T-cell (primary cell): ENCODE measurements at regions not wholly inside any gene's neighbourhood (a gene's known extent, or its start where the extent isn't known, plus 50 kb on each side); places are given as distances from the start of the nearest gene placed in this dataset.
A peak's percentile ranks its signal among the peaks of the same experiment; 100 is the strongest.
"Not testable (repeated sequence)": the region's sequence is repeated elsewhere in the genome, so short reads cannot be mapped to it uniquely, and the experiment has no call there.

ENCODE experiments used
- ATAC-seq, 4 experiments: fragments of 200-7000 bp in 3 of 4; fragments of 150-1000 bp in 1 of 4; cut with Tn5 transposase; replicated peaks in 1 of 4; 1 replicate in 3 of 4; 2 replicates in 1 of 4; pipeline ENCODE4 v1.10.0; 2021; ENCODE audit warnings: moderate library complexity in 3 of 4, mild to moderate bottlenecking in 2 of 4, moderate number of reproducible peaks in 1 of 4
- CTCF ChIA-PET, 2 donors: fragments of 300-600 bp; sonication (Branson Sonifier 250); formaldehyde crosslinking; loops; one replicate each; lab custom pipeline; 2022; ENCODE audit warnings: antibody characterized with exemption in 2 of 2; lab: Charles Lee
- POLR2A ChIA-PET, 2 donors: fragments of 300-600 bp; sonication (Branson Sonifier 250); formaldehyde crosslinking; loops; one replicate each; lab custom pipeline; 2022; ENCODE audit warnings: antibody characterized with exemption in 2 of 2; lab: Charles Lee
- DNase-seq, 35 experiments: peaks; one replicate each; pipeline versions ENCODE4 v3.0.0 to v3.0.0-alpha.2; 2013 to 2023
- H3K27ac ChIP-seq: one replicate; pipeline ENCODE4 v1.5.1; 2013; ENCODE audit warnings: low read length
- H3K27me3 ChIP-seq, 2 experiments: replicated peaks in 1 of 2; 1 replicate in 1 of 2; 2 replicates in 1 of 2; pipeline versions ENCODE4 v1.6.1 to v1.7.0; 2013; ENCODE audit warnings: low read length in 1 of 2, mixed read lengths in 1 of 2; ENCODE audit not compliant: control insufficient read depth in 2 of 2, insufficient read depth in 2 of 2; ENCODE audit errors: extremely low read depth in 1 of 2
- H3K36me3 ChIP-seq, 2 donors: 1 replicate in 1 of 2; 2 replicates in 1 of 2; pipeline versions ENCODE4 v1.6.1 to v1.7.0; 2013; ENCODE audit warnings: low read length in 1 of 2; ENCODE audit not compliant: control insufficient read depth in 2 of 2, insufficient read depth in 1 of 2; ENCODE audit errors: extremely low read depth in 1 of 2
- H3K4me1 ChIP-seq, 2 experiments: 1 replicate in 1 of 2; 2 replicates in 1 of 2; pipeline versions ENCODE4 v1.6.1 to v1.7.0; 2013; ENCODE audit warnings: low read length in 2 of 2, mixed read lengths in 1 of 2; ENCODE audit not compliant: insufficient read depth in 2 of 2, control insufficient read depth in 1 of 2; ENCODE audit errors: extremely low read depth in 1 of 2
- H3K4me3 ChIP-seq, 2 donors: 1 replicate in 1 of 2; 2 replicates in 1 of 2; pipeline versions ENCODE4 v1.5.1 to v1.7.0; 2013; ENCODE audit warnings: mild to moderate bottlenecking in 2 of 2, low read length in 1 of 2, moderate library complexity in 1 of 2; ENCODE audit not compliant: control insufficient read depth in 1 of 2; ENCODE audit errors: extremely low read depth in 1 of 2
- H3K9me3 ChIP-seq: 2 replicates; pipeline ENCODE4 v1.7.0; 2013
- H3K27ac Mint-ChIP-seq, 2 donors: one replicate each; pipeline ENCODE4 v1.8.0; 2020 to 2021; ENCODE audit warnings: mild to moderate bottlenecking in 2 of 2, mixed read lengths in 2 of 2
- H3K27me3 Mint-ChIP-seq, 2 donors: one replicate each; pipeline ENCODE4 v1.8.0; 2021 to 2022; ENCODE audit warnings: mixed read lengths in 2 of 2
- H3K36me3 Mint-ChIP-seq: one replicate; pipeline ENCODE4 v1.8.0; 2021; ENCODE audit warnings: mixed read lengths
- H3K4me1 Mint-ChIP-seq, 3 donors: one replicate each; pipeline ENCODE4 v1.8.0; 2020 to 2022; ENCODE audit warnings: mixed read lengths in 3 of 3, mild to moderate bottlenecking in 1 of 3
- H3K4me3 Mint-ChIP-seq, 3 donors: one replicate each; pipeline ENCODE4 v1.8.0; 2020 to 2022; ENCODE audit warnings: mild to moderate bottlenecking in 3 of 3, mixed read lengths in 3 of 3, moderate library complexity in 3 of 3
- H3K9me3 Mint-ChIP-seq, 3 donors: one replicate each; pipeline ENCODE4 v1.8.0; 2020 to 2022; ENCODE audit warnings: mixed read lengths in 3 of 3
- WGBS: methylation state at CpG from one replicate; pipeline ENCODE4 v1.1.5; 2013; ENCODE audit warnings: missing lambda C conversion rate; ENCODE audit not compliant: insufficient coverage; 5-methylcytosine and 5-hydroxymethylcytosine counted together

DNA sequence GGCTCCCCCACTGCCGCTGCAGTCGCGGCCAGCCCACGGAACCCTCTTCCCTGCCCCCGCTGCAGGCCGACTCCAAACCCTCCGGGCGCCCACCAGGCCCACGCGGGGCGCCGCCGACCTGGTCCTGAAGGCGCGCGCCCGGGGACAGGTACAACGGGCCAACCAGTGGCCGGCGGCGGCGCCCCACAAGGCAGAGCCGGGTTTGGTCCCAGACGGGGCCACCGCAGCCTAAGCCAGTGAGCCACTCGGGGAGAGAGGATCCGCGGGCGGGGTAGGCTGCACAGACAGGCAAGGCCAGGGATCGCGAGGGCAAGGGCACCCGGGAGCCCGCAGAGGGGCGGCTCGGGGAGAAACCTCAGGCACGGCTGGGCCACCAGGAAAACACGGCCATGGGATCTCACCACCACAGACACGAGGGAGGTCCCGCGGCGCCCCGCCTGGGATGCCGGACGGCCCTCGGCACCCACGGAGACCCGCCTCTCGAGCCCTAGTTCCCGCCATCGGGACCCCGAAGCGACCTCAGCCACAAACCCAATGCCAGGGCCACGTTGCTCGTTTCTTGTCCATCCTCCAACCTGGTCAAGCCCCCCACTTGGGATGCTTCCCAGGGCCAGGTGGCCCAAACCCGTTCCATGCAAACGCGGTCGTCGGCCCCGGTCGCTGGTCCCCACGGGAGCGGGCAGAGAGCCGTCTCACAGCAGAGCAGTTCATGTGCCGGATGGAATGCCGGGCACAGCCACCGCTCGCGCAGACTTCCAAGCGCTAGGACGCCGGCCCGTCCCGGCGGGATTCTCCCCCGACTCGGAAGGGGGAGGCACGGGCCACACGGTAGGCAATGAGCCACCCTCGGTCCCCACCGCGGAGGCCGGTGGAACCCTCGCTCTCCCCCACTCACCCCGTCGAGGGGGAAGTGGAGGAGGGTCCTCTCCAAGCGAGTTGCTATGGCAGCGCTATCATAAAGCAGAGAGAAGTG, 1956.6 kb upstream of the DEFB115 start:
- ATAC-seq (no peak), DNase-seq (no peak)
- Mint-ChIP-seq H3K9me3 (peaks cover 17 to 44% (median 39%) of the 10 kb centered on the region in 3 donors), H3K4me3 (no peak overlapping the region), H3K27me3 (no peaks in the 10 kb centered on the region), H3K4me1 (peaks cover 0 to 13% (median 12%) of the 10 kb centered on the region in 3 donors), H3K27ac (no peak overlapping the region), H3K36me3 (peaks cover 4% of the 10 kb centered on the region)
- no peaks in the 10 kb centered on the region for H3K4me1 ChIP-seq
- H3K4me3 ChIP-seq, result no peak overlapping the region
- H3K27me3 ChIP-seq, result no peaks in the 10 kb centered on the region
- ChIA-PET CTCF (no interaction called here), POLR2A (no interaction called here)
- H3K36me3 ChIP-seq, result no peaks in the 10 kb centered on the region
- no peaks in the 10 kb centered on the region for H3K9me3 ChIP-seq
- H3K27ac ChIP-seq, result no peak overlapping the region
- WGBS, result 82% methylated on average over 79 of the region's 88 CpGs

DNA sequence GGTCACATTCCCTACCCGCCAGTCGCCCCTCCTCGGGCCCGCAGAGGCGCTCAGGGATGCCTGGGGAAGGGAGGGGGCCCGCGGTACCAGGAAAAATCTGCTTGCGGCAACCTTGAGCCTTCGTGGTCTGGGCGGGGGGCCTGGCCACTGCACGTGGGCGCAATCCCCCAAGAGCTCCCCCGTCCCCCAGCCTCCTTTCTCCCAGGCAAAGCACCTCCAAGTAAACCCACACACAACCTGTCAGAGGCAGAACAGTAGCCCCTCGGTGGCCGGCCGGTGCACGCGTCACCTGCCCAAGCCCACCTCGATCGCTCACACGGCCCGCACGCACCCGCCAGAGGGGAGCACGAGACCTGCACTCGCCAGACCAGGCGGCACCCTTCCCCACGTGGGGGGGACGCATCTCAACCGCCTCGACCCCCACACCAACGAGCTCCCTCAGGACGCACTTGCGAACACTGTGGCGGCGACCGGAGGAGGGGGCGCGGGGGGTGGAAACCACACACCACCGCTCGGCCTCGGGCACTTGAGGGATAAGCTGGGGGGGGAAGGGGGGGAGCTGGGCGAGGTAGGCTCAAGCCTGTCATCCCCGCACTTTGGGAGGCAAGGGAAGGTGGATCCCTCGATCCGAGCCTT, 1955.7 kb upstream of the DEFB115 start:
- Histone ChIP-seq H3K9me3 (no peaks in the 10 kb centered on the region), H3K27ac (no peak overlapping the region), H3K4me1 (peaks cover 0 to 4% of the 10 kb centered on the region in 2 experiments), H3K4me3 (no peak overlapping the region), H3K36me3 (no peaks in the 10 kb centered on the region), H3K27me3 (no peaks in the 10 kb centered on the region)
- H3K4me1 Mint-ChIP-seq, result peaks cover 0 to 21% (median 16%) of the 10 kb centered on the region in 3 donors
- H3K4me3 Mint-ChIP-seq, result no peak overlapping the region
- DNase-seq, result no peak
- WGBS, result 84% methylated on average over 32 of the region's 46 CpGs
- ChIA-PET POLR2A (no interaction called here), CTCF (no interaction called here)
- no peak for ATAC-seq
- H3K27me3 Mint-ChIP-seq, result no peaks in the 10 kb centered on the region
- H3K27ac Mint-ChIP-seq, result no peak overlapping the region
- H3K9me3 Mint-ChIP-seq, result peaks cover 17 to 45% (median 45%) of the 10 kb centered on the region in 3 donors
- H3K36me3 Mint-ChIP-seq, result peaks cover 4% of the 10 kb centered on the region

DNA sequence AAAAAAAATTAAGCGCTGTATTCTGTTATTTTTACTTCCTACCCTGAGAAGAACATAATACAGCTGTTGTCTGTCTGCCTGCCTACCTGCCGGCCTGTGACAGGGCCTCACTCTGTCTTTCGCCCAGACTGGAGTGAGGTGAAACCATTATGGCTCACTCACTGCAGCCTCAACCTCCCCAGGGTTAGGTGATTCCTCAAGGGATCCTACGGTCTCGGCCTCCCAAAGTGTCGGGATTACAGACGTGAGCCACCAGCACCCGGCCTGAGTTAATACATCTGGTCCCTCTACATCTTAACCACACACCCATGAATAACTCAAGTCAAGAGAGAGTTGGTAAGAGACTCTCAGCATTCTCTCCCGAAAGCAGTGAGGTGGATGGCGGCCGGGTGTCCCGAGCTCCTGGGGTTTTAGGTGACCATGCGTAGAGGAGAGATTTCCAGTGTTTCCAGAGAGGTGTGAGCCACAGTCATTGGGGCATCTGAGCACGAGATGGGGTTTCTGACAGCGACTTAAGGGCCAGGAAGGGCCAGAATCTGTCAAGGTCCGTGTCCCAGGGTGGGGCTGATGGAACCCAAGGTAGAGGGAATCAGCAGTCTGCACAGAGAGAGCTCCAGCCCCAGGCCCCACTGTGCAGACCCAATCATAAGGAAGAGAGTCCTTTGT, 1954.4 kb upstream of the DEFB115 start:
- POLR2A ChIA-PET, result no interaction called here
- Histone ChIP-seq H3K9me3 (no peaks in the 10 kb centered on the region), H3K4me3 (no peak overlapping the region), H3K36me3 (no peaks in the 10 kb centered on the region), H3K27ac (no peak overlapping the region), H3K4me1 (peaks cover 0 to 4% of the 10 kb centered on the region in 2 experiments), H3K27me3 (no peaks in the 10 kb centered on the region)
- Mint-ChIP-seq H3K27me3 (no peaks in the 10 kb centered on the region), H3K36me3 (peaks cover 4% of the 10 kb centered on the region), H3K9me3 (peaks cover 23 to 44% (median 42%) of the 10 kb centered on the region in 3 donors), H3K27ac (no peak overlapping the region), H3K4me1 (peaks cover 0 to 25% (median 21%) of the 10 kb centered on the region in 3 donors), H3K4me3 (no peak overlapping the region)
- ATAC-seq, result no peak
- DNase-seq, result no peak
- 76% methylated on average over 11 of the region's 16 CpGs for WGBS
- CTCF ChIA-PET, result no interaction called here

DNA sequence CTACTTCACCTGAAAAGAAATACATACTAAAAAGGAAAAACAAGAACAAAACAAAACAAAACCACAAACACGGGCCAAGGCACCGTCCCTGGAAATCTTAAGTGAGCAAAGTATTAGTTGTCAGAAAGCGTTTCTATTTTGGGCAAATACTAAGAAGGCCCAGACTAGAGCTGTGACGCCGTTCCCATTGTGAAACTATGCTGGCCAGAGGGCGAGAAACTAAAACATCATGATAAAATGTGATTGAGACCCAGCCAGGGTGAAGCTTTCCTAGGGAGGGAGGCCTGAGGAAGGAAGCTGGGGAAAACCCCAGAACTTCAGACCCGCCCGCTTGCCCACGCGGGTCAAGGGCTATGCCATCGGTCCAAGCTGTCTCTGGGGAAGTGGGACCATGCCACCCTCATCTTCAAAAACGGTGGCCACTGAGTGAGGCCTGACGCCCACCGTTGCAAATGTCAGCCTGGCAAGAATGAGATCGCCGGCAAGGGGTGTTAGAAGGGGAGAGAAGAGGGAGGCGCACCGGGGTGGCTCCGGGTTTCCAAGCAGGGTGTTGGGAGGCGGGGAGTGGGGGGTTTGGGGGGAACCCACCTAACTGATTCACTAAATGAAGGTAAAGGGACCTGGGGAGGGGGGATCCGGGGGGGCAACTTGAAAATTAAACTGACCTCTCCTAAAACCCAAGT, 1950.9 kb upstream of the DEFB115 start:
- ChIA-PET CTCF (no interaction called here), POLR2A (no interaction called here)
- peak overlapping the region in 1 of 2 donors; percentile 85 for H3K27ac Mint-ChIP-seq
- H3K4me1 ChIP-seq, result peaks cover 0 to 4% of the 10 kb centered on the region in 2 experiments
- H3K9me3 Mint-ChIP-seq, result peaks cover 29 to 35% (median 32%) of the 10 kb centered on the region in 3 donors
- peaks cover 0 to 33% (median 33%) of the 10 kb centered on the region in 3 donors for H3K4me1 Mint-ChIP-seq
- no peak overlapping the region for H3K27ac ChIP-seq
- no peaks in the 10 kb centered on the region for H3K27me3 ChIP-seq
- peak in 1 of 35 experiments; percentile 39 for DNase-seq
- H3K4me3 Mint-ChIP-seq, result peak overlapping the region in 2 of 3 donors; percentile 43 to 70
- ATAC-seq, result no peak
- H3K9me3 ChIP-seq, result no peaks in the 10 kb centered on the region
- no peak overlapping the region for H3K4me3 ChIP-seq
- H3K36me3 ChIP-seq, result no peaks in the 10 kb centered on the region
- H3K27me3 Mint-ChIP-seq, result no peaks in the 10 kb centered on the region
- no peaks in the 10 kb centered on the region for H3K36me3 Mint-ChIP-seq
- 67% methylated on average over 16 of the region's 21 CpGs for WGBS

DNA sequence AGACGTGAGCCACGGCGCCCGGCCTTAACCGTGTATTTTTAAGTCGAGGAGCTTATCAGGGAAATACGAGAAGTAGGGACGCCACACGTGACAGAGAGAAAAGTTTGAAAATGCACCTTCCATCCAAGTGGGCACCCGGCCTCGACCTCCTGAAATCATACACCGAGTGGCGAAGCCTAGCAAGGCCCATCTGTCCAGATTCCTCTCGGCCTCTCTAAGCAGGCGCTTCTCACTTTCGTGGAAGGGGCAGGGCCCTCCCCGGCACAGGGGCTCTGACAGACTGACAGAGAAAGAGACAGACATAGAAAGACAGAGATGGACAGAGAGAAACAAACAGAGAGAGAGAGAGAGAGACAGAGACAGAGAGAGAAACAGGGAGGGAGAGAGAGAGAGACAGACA, 1950.0 kb upstream of the DEFB115 start:
- H3K27ac Mint-ChIP-seq, CTCF ChIA-PET, H3K36me3 ChIP-seq, ATAC-seq, H3K36me3 Mint-ChIP-seq, H3K27me3 ChIP-seq, POLR2A ChIA-PET, H3K4me3 Mint-ChIP-seq, H3K27me3 Mint-ChIP-seq, DNase-seq, H3K9me3 ChIP-seq, H3K4me3 ChIP-seq, H3K27ac ChIP-seq, H3K4me1 ChIP-seq: not testable (repeated sequence)
- peaks cover 35 to 39% (median 35%) of the 10 kb centered on the region in 3 donors for H3K9me3 Mint-ChIP-seq
- WGBS, result 92% methylated on average over 7 of the region's 17 CpGs
- peaks cover 0 to 33% (median 33%) of the 10 kb centered on the region in 3 donors for H3K4me1 Mint-ChIP-seq

DNA sequence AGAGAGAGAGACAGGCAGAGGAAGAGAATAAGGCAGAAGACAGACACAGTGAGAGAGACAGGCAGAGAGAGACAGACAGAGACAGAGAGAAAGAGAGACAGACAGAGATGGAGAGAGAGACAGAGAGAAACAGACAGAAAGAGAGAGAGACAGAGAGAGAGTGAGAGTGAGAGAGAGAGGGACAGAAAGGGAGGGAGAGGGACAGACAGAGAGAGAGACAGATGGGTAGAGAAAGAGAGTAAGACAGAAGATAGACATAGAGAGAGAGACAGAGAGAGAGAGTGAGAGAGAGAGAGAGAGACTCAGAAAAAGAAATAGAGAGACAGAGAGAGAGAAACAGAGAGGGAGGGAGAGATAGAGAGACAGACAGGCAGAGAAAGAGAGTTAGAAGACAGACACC, 1948.5 kb upstream of the DEFB115 start:
- CTCF ChIA-PET, result not testable (repeated sequence)
- peaks cover 0 to 33% (median 33%) of the 10 kb centered on the region in 3 donors for H3K4me1 Mint-ChIP-seq
- H3K9me3 Mint-ChIP-seq, result peaks cover 39 to 40% (median 39%) of the 10 kb centered on the region in 3 donors

More for the DNA sequence above, 1948.5 kb upstream of the DEFB115 start:
- H3K36me3 Mint-ChIP-seq, H3K27ac ChIP-seq, H3K4me3 Mint-ChIP-seq, POLR2A ChIA-PET, H3K36me3 ChIP-seq, H3K4me3 ChIP-seq, DNase-seq, H3K9me3 ChIP-seq, ATAC-seq, H3K27me3 ChIP-seq, H3K4me1 ChIP-seq, H3K27me3 Mint-ChIP-seq, H3K27ac Mint-ChIP-seq: not testable (repeated sequence)
